Parathyroid adenoma (tissue), 2 donors: ENCODE measurements at regions not wholly inside any gene's neighbourhood (a gene's known extent, or its start where the extent isn't known, plus 50 kb on each side); places are given as distances from the start of the nearest gene placed in this dataset.

Experiments
- H2AFZ ChIP-seq: fragments of 300-600 bp; sonication (generic); one replicate; pipeline ENCODE4 v1.7.0; 2017; ENCODE audit warnings: antibody characterized with exemption, mild to moderate bottlenecking
- H3K27ac ChIP-seq: fragments of 300-600 bp; sonication (generic); one replicate; pipeline ENCODE4 v1.7.0; 2017
- H3K27me3 ChIP-seq: fragments of 300-600 bp; sonication (generic); one replicate; pipeline ENCODE4 v1.7.0; 2017; ENCODE audit warnings: low read length; ENCODE audit not compliant: control insufficient read depth, insufficient read depth
- H3K36me3 ChIP-seq: fragments of 300-600 bp; sonication (generic); one replicate; pipeline ENCODE4 v1.7.0; 2017; ENCODE audit warnings: low read length; ENCODE audit not compliant: control insufficient read depth, insufficient read depth
- H3K4me1 ChIP-seq: fragments of 300-600 bp; sonication (generic); one replicate; pipeline ENCODE4 v1.7.0; 2017; ENCODE audit warnings: control low read depth
- H3K4me2 ChIP-seq: fragments of 300-600 bp; sonication (generic); one replicate; pipeline ENCODE4 v1.7.0; 2017; ENCODE audit warnings: low read length
- H3K4me3 ChIP-seq: fragments of 300-600 bp; sonication (generic); one replicate; pipeline ENCODE4 v1.7.0; 2017; ENCODE audit warnings: low read depth, low read length
- H3K79me2 ChIP-seq: fragments of 300-600 bp; sonication (generic); one replicate; pipeline ENCODE4 v1.7.0; 2017; ENCODE audit warnings: control low read depth
- H3K9ac ChIP-seq: fragments of 300-600 bp; sonication (generic); one replicate; pipeline ENCODE4 v1.7.0; 2017; ENCODE audit warnings: mild to moderate bottlenecking
- H3K9me3 ChIP-seq: fragments of 300-600 bp; sonication (generic); one replicate; pipeline ENCODE4 v1.7.0; 2017; ENCODE audit warnings: low read length; ENCODE audit not compliant: control insufficient read depth
- TF ChIP-seq, protein P1 (sequence below): fragments of 300-600 bp; sonication (generic); IDR thresholded peaks from one replicate; pipeline ENCODE4 v1.7.0; 2017; ENCODE audit warnings: antibody characterized with exemption, mild to moderate bottlenecking
- donor health status: primary hyperparathyroidism.

DNA sequence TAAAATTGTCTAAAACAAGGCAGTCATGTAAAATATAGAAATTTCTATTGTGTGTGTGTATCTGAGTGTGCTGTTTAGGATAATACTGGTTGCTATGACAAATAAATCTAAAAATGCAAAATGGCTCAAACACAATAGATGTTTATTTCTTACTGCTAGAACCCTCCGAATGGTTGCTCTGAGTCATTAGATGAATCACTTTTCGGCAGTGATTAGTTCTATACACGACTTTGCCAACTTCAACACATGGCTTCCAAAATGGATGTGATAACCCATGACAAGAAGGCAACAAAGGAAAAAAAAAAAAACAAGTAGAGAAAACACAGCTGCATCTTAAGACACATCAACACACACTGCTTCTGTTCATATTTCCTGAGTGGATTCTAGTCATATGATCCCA, 729.2 kb downstream of the AACS start:
- Histone ChIP-seq H3K9me3 (no peaks in the 10 kb centered on the region), H2AFZ (no peak overlapping the region), H3K27ac (no peak overlapping the region), H3K4me3 (no peak overlapping the region), H3K36me3 (no peaks in the 10 kb centered on the region), H3K4me1 (no peaks in the 10 kb centered on the region), H3K4me2 (no peak overlapping the region), H3K27me3 (no peaks in the 10 kb centered on the region), H3K9ac (no peak overlapping the region), H3K79me2 (no peaks in the 10 kb centered on the region)
- TF ChIP-seq, protein P1, sequence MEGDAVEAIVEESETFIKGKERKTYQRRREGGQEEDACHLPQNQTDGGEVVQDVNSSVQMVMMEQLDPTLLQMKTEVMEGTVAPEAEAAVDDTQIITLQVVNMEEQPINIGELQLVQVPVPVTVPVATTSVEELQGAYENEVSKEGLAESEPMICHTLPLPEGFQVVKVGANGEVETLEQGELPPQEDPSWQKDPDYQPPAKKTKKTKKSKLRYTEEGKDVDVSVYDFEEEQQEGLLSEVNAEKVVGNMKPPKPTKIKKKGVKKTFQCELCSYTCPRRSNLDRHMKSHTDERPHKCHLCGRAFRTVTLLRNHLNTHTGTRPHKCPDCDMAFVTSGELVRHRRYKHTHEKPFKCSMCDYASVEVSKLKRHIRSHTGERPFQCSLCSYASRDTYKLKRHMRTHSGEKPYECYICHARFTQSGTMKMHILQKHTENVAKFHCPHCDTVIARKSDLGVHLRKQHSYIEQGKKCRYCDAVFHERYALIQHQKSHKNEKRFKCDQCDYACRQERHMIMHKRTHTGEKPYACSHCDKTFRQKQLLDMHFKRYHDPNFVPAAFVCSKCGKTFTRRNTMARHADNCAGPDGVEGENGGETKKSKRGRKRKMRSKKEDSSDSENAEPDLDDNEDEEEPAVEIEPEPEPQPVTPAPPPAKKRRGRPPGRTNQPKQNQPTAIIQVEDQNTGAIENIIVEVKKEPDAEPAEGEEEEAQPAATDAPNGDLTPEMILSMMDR: no peak

GRCh38 chr12:125797421-125798175, 732.4 kb downstream of the AACS start:
- TF ChIP-seq, protein P1: no peak
- H3K4me3 ChIP-seq: no peak overlapping the region
- no peak overlapping the region for H3K27ac ChIP-seq
- H3K9me3 ChIP-seq: no peaks in the 10 kb centered on the region
- no peaks in the 10 kb centered on the region for H3K27me3 ChIP-seq
- no peaks in the 10 kb centered on the region for H3K36me3 ChIP-seq
- H3K4me1 ChIP-seq: no peaks in the 10 kb centered on the region
- H3K4me2 ChIP-seq: no peak overlapping the region
- H3K9ac ChIP-seq: no peak overlapping the region
- H2AFZ ChIP-seq: no peak overlapping the region
- no peaks in the 10 kb centered on the region for H3K79me2 ChIP-seq

- H3K36me3 ChIP-seq: no peaks in the 10 kb centered on the region
- no peak overlapping the region for H3K9ac ChIP-seq
- H3K27me3 ChIP-seq: no peaks in the 10 kb centered on the region
- H3K4me1 ChIP-seq: no peaks in the 10 kb centered on the region
- H3K4me3 ChIP-seq: no peak overlapping the region
- no peaks in the 10 kb centered on the region for H3K79me2 ChIP-seq
- no peak overlapping the region for H3K4me2 ChIP-seq
- H3K27ac ChIP-seq: no peak overlapping the region
- H3K9me3 ChIP-seq: no peaks in the 10 kb centered on the region
- H2AFZ ChIP-seq: no peak overlapping the region
- TF ChIP-seq, protein P1: no peak
Measured at GRCh38 chr12:125804660-125805059, 739.4 kb downstream of the AACS start.

DNA sequence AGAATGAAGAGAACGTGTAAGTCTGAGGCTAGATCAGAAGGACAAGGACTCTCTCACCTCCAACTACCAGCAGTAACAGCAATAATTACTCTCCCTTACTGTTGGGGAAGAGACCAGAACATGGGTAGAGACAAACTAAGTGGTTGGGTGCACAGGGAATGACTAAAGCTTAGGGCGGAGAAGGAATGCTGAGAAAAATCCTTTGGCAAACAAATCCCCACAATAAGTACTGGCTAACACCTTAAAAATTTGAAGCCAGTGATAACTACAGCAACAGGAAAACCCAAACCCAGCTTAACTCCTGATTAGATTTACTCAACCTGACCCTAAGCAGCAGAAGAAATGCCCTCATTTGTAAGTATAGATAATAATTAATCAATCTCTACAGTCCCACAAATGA, 759.0 kb downstream of the AACS start:
- H3K4me2 ChIP-seq: no peak overlapping the region
- TF ChIP-seq, protein P1: no peak
- no peaks in the 10 kb centered on the region for H3K4me1 ChIP-seq
- H3K4me3 ChIP-seq: no peak overlapping the region
- H3K36me3 ChIP-seq: no peaks in the 10 kb centered on the region
- no peaks in the 10 kb centered on the region for H3K79me2 ChIP-seq
- H3K27ac ChIP-seq: no peak overlapping the region
- no peak overlapping the region for H2AFZ ChIP-seq
- no peaks in the 10 kb centered on the region for H3K9me3 ChIP-seq
- H3K9ac ChIP-seq: no peak overlapping the region
- H3K27me3 ChIP-seq: no peaks in the 10 kb centered on the region

DNA sequence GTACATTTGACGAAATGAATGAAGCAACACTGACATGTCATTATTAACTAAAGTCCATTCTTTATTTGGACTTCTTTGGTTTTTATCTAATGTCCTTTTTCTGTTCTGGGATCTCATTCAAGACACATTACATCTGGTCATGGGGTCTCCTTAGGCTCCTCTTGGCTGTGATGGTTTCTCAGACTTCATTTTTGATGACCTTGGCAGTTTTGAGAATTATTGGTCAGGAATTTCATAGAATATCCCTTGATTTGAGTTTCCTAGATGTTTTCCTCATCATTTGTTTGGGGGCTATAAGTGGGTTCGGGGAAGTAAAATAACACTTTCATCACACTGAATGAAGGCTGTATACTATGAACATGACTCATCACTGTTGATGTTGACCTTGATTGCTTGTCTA, 770.6 kb downstream of the AACS start:
- Histone ChIP-seq H3K9me3 (no peaks in the 10 kb centered on the region), H3K4me1 (no peaks in the 10 kb centered on the region), H3K4me2 (no peak overlapping the region), H3K27ac (no peak overlapping the region), H3K79me2 (no peaks in the 10 kb centered on the region), H3K4me3 (no peak overlapping the region), H3K27me3 (no peaks in the 10 kb centered on the region), H2AFZ (no peak overlapping the region), H3K36me3 (no peaks in the 10 kb centered on the region), H3K9ac (no peak overlapping the region)
- TF ChIP-seq, protein P1: no peak
